Limb (tissue), 2 donors: ENCODE measurements at regions not wholly inside any gene's neighbourhood (a gene's known extent, or its start where the extent isn't known, plus 50 kb on each side); places are given as distances from the start of the nearest gene placed in this dataset.

Source experiments
- DNase-seq, 2 donors: peaks; one replicate each; pipeline ENCODE4 v3.0.0-alpha.2; 2016; ENCODE audit errors: extremely low spot score in 2 of 2

- DNase-seq, result no peak
Measured at GRCh38 chr2:51707625-51708024, 675.7 kb upstream of the NRXN1 start.

GRCh38 chr2:51706220-51706619 is 674.3 kb upstream of the NRXN1 start:
- DNase-seq, result no peak

- no peak for DNase-seq
Measured at GRCh38 chr2:51705417-51705816, 673.5 kb upstream of the NRXN1 start.

GRCh38 chr2:51698021-51698420 is 666.1 kb upstream of the NRXN1 start:
- no peak for DNase-seq

- no peak for DNase-seq
Measured at GRCh38 chr2:51697095-51697494, 665.2 kb upstream of the NRXN1 start.

- no peak for DNase-seq
Measured at GRCh38 chr2:51695531-51695930, 663.6 kb upstream of the NRXN1 start.

GRCh38 chr2:51693640-51694039 is 661.7 kb upstream of the NRXN1 start:
- DNase-seq, result no peak

GRCh38 chr2:51681854-51682253 is 649.9 kb upstream of the NRXN1 start:
- DNase-seq, result no peak

- no peak for DNase-seq
Measured at GRCh38 chr2:51673628-51674027, 641.7 kb upstream of the NRXN1 start.

GRCh38 chr2:51667679-51668078 is 635.7 kb upstream of the NRXN1 start:
- DNase-seq, result no peak

- DNase-seq, result no peak
Measured at GRCh38 chr2:51662187-51662586, 630.3 kb upstream of the NRXN1 start.

GRCh38 chr2:51657849-51658248 is 625.9 kb upstream of the NRXN1 start:
- DNase-seq, result no peak

- DNase-seq, result no peak
Measured at GRCh38 chr2:51650769-51651168, 618.8 kb upstream of the NRXN1 start.

- DNase-seq, result no peak
Measured at GRCh38 chr2:51649366-51649765, 617.4 kb upstream of the NRXN1 start.

- DNase-seq, result no peak
Measured at GRCh38 chr2:51638811-51639210, 606.9 kb upstream of the NRXN1 start.

- no peak for DNase-seq
Measured at GRCh38 chr2:51633073-51633472, 601.1 kb upstream of the NRXN1 start.

GRCh38 chr2:51629406-51629805 is 597.5 kb upstream of the NRXN1 start:
- DNase-seq, result peak in 1 of 2 donors; percentile 36

GRCh38 chr2:51628917-51629316 is 597.0 kb upstream of the NRXN1 start:
- DNase-seq, result peak in 1 of 2 donors; percentile 75

GRCh38 chr2:51624995-51625394 is 593.1 kb upstream of the NRXN1 start:
- DNase-seq, result no peak

GRCh38 chr2:51620796-51621195 is 588.9 kb upstream of the NRXN1 start:
- no peak for DNase-seq

- DNase-seq, result no peak
Measured at GRCh38 chr2:51619961-51620360, 588.0 kb upstream of the NRXN1 start.

GRCh38 chr2:51612387-51612786 is 580.5 kb upstream of the NRXN1 start:
- no peak for DNase-seq

GRCh38 chr2:51601706-51602105 is 569.8 kb upstream of the NRXN1 start:
- DNase-seq, result no peak

GRCh38 chr2:51597086-51597485 is 565.2 kb upstream of the NRXN1 start:
- DNase-seq, result no peak
